ENCODE measurements at regions not wholly inside any gene's neighbourhood (a gene's known extent, or its start where the extent isn't known, plus 50 kb on each side); places are given as distances from the start of the nearest gene placed in this dataset.
"Not testable (repeated sequence)": the region's sequence is repeated elsewhere in the genome, so short reads cannot be mapped to it uniquely, and the experiment has no call there.

DNA sequence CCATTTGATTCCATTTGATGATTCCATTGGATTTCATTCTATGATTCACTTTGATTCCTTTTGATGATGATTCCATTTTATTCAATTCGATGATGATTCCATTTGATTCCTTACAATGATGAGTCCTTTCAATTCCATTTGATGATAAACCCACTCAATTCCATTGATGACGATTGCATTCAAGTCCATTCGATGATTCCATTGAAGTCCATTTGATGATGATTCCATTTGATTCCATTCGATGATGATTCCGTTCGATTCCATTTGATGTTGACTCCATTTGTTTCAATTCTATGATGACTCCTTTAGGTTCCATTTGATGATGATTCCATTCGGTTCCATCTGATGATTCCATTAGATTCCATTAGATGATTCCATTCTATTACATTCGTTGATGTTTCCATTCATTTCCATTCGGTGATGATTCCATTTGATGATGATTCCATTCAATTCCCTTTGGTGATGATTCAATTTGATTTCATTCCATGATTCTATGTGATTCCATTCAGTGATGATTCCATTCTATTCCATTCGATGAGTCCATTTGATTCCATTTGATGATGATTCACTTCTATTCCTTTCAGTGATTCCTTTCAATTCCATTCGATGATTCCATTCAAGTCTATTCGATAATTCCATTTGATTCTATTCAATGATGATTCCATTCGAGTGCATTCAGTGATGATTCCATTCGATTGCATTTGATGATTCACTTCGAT lies 1106.0 kb downstream of the RPIA start:
- ChIA-PET CTCF (no interaction called here), POLR2A (no interaction called here)

DNA sequence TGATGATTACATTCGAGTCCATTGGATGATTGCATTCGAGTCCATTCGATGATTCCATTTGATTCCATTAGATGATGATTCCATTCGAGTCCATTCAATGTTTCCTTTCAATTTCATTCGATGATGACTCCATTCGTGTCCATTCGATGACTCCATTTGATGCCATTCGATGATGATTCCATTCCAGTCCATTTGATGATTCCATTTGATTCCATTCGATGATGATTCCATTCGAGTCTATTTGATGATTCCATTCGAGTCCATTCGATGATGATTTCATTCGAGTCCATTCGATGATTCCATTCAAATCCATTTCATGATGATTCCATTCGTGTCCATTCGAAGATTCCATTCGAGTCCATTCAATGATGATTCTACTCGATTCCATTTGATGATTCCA lies 1109.7 kb downstream of the RPIA start:
- H3K4me3 ChIP-seq (ENCODE audit: low read depth, low read length); POLR2A ChIA-PET; CTCF ChIA-PET; DNase-seq (ENCODE audit: low read depth, low spot score): not testable (repeated sequence)

More for the DNA sequence above, 1106.0 kb downstream of the RPIA start:
- no peak overlapping the region for H3K4me3 ChIP-seq (ENCODE audit: low read depth, low read length)
- DNase-seq (ENCODE audit: low read depth, low spot score) = no peak
- TF ChIP-seq, protein P1, sequence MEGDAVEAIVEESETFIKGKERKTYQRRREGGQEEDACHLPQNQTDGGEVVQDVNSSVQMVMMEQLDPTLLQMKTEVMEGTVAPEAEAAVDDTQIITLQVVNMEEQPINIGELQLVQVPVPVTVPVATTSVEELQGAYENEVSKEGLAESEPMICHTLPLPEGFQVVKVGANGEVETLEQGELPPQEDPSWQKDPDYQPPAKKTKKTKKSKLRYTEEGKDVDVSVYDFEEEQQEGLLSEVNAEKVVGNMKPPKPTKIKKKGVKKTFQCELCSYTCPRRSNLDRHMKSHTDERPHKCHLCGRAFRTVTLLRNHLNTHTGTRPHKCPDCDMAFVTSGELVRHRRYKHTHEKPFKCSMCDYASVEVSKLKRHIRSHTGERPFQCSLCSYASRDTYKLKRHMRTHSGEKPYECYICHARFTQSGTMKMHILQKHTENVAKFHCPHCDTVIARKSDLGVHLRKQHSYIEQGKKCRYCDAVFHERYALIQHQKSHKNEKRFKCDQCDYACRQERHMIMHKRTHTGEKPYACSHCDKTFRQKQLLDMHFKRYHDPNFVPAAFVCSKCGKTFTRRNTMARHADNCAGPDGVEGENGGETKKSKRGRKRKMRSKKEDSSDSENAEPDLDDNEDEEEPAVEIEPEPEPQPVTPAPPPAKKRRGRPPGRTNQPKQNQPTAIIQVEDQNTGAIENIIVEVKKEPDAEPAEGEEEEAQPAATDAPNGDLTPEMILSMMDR (IDR thresholded peaks at IDR 0.05; ENCODE audit: insufficient read depth, low read length, missing control alignments) = no peak

DNA sequence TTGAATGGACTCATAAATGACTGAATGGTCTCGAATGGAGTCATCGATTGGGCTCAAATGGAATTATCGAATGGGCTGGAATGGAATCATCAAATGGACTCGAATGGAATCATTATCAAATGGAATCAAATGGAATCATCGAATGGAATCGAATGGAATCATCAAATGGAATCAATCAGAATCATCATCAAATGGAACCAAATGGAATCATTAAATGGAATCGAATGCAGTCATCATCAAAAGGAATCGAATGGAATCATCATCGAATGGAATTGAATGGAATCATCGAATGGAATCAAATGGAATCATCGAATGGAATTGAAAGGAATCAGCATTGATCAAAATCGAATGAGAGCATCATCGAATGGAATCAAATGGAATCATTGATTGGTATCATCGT lies 1114.9 kb downstream of the RPIA start:
- DNase-seq (ENCODE audit: low read depth, low spot score); CTCF ChIA-PET; H3K4me3 ChIP-seq (ENCODE audit: low read depth, low read length); POLR2A ChIA-PET: not testable (repeated sequence)

DNA sequence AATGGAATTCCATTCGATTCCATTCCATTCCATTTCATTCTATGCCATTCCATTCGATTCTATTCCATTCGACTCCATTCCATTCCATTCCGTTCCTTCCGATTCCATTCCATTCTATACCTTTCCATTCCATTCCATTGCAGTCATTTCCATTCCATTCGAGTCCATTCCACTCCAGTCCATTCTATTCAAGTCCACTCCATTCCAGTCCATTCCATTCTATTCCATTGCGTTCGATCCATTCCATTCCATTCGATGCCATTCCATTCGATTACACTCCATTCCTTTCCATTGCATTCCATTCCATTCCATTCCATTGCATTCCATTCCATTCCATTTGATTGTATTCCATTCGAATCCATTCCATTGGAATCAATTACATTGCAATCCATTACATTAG lies 1119.8 kb downstream of the RPIA start:
- TF ChIP-seq, protein P1 (IDR thresholded peaks at IDR 0.05; ENCODE audit: insufficient read depth, low read length, missing control alignments) = no peak
- ChIA-PET CTCF (no interaction called here), POLR2A (no interaction called here)
- no peak for DNase-seq (ENCODE audit: low read depth, low spot score)
- H3K4me3 ChIP-seq (ENCODE audit: low read depth, low read length) = no peak overlapping the region

DNA sequence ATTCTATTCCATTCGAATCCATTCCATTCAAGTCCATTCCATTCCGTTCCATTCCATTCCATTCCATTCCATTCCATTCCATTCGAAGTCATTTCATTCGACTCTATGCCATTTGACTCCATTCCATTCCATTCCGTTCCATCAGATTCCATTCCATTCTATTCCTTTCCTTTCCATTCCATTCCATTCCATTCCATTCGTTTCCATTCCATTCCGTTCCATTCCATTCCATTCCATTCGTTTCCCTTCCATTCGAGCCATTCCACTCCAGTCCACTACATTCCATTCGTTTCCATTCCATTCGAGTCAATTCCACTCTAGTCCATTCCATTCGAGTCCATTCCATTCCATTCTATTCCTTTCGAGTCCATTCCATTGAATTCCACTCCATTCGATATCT lies 1120.4 kb downstream of the RPIA start:
- POLR2A ChIA-PET; H3K4me3 ChIP-seq (ENCODE audit: low read depth, low read length); CTCF ChIA-PET; DNase-seq (ENCODE audit: low read depth, low spot score): not testable (repeated sequence)

DNA sequence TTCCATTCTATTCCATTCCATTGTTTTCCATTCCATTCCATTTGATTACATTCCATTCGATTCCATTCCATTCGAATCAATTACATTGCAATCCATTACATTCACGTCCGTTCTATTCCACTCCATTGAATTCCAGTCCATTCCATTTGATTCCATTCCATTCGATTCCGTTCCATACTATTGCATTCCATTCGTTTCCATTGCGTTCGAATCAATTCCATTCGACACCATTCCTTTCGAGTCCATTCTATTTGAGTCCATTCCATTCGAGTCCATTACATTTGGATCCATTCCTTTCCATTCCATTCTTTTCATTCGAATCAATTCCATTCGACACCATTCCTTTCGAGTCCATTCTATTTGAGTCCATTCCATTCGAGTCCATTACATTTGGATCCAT lies 1122.9 kb downstream of the RPIA start:
- POLR2A ChIA-PET; DNase-seq (ENCODE audit: low read depth, low spot score); CTCF ChIA-PET; H3K4me3 ChIP-seq (ENCODE audit: low read depth, low read length): not testable (repeated sequence)

DNA sequence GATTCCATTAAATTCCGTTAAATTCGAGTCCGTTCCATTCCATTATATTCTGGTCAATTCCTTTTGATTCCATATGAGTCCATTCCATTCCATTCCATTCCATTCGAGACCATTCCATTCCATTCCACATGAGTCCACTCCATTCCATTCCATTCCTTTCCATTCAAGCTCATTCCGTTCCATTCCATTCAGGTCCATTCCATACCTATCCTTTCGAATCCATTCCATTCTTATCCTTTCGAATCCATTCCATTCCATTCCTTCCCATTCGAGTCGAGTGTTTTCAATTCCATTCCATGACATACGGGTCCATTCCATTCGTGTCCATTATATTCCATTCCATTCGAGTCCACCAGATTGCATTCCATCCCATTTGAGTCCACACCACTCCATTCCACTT lies 1127.4 kb downstream of the RPIA start:
- TF ChIP-seq, protein P1 (IDR thresholded peaks at IDR 0.05; ENCODE audit: insufficient read depth, low read length, missing control alignments) = no peak
- ChIA-PET POLR2A (no interaction called here), CTCF (no interaction called here)
- H3K4me3 ChIP-seq (ENCODE audit: low read depth, low read length) = no peak overlapping the region
- no peak for DNase-seq (ENCODE audit: low read depth, low spot score)

DNA sequence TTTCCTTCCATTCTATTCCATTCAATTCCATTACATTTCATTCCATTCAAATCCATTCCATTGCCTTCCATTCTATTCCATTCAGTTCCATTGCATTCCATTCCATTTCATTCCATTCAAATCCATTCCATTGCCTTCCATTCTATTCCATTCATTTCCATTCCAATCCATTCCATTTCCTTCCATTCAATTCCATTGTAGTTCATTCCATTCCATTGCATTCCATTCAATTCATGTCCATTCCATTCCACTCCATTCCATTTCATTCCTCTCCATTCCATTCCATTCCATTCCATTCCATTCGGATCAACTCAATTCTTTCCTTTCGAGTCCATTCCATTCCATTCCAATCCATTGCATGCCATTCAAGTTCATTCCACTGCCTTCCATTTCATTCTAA lies 1128.3 kb downstream of the RPIA start:
- DNase-seq (ENCODE audit: low read depth, low spot score) = no peak
- ChIA-PET POLR2A (no interaction called here), CTCF (no interaction called here)
- TF ChIP-seq, protein P1 (IDR thresholded peaks at IDR 0.05; ENCODE audit: insufficient read depth, low read length, missing control alignments) = no peak
- no peak overlapping the region for H3K4me3 ChIP-seq (ENCODE audit: low read depth, low read length)
